ENCODE measurements at regions not wholly inside any gene's neighbourhood (a gene's known extent, or its start where the extent isn't known, plus 50 kb on each side); places are given as distances from the start of the nearest gene placed in this dataset.
"Not testable (repeated sequence)": the region's sequence is repeated elsewhere in the genome, so short reads cannot be mapped to it uniquely, and the experiment has no call there.

DNA sequence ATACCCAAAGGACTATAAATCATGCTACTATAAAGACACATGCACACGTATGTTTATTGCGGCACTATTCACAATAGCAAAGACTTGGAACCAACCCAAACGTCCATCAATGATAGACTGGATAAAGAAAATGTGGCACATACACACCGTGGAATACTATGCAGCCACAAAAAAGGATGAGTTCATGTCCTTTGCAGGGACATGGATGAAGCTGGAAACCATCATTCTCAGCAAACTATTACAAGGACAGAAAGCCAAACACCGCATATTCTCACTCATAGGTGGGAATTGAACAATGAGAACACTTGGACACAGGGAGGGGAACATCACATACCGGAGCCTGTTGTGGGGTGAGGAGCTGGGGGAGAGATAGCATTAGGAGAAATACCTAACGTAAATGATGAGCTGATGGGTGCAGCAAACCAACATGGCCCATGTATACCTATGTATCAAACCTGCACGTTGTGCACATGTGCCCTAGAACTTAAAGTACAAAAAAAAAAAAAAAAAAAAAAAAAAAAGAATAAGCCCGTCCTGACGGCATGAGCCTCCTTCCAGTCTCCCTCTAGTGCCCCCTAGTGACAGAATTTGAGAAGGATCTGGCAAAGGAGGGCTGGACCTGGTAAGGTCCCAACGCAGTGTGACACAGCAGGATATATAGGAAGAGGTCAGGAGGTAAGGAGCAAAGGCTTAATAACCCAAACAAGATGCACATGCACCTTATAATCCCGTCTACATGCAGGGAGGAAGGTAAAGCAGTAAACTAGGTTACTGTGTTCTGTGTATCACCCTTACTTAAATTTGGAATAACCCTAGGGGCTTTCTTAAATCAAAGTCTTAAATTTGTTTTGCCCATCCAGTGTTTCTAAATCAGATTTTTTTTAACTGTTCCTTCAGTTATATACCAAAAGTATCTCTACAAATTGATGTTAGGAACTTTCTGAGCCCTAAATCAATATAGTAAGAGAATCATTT, 214.8 kb downstream of the UNC5CL start:
- not testable (repeated sequence) for DNase-seq

DNA sequence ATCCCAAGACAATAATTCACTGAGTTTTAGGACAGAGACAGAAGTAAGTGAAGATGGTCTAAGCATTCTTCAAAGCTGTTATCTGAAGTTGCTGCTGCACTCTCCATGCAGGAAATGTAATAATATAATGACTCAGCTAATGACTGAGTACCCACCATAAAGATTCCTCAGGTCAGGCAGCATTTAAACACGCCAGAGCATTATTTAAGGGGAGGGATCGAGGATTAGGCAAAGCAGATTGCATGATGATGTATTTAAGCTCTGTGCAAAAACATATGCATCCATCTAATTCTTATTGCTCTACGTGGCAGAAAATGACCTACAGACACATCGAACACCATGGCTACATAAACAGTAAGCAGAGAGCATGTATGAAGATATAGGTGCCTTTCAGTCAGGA, 216.4 kb downstream of the UNC5CL start:
- DNase-seq, result no peak

DNA sequence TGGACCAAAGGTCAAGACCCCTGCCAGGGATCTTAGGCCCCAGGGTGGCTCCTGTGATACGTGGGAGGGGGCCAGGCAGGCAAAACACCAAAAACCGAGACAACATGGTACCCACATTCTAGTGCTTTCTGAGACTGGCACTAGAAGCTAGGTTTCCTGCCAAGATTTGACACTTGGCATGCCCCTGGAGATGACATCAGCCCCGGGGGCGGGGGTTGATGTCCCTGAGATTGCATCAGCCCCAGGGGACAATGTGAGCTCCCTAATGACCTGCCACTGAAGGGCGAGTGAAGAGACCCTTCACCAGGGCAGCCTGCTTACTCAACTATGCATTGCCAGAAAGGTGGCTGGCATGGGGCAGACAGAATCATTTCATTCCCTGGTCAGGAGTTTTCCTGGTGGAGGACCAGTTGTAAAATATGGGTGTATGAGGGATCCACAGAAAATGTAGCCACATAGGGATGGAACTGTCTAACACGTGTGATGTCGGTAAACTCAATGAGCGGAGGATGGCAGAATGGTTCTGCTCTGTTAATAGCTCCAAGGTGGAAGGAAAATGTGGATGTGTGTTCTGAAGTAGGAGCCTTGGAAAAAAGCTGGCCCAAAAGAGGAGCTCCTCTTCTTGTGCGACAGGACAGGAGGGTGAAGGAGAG, 219.7 kb downstream of the UNC5CL start:
- no peak for DNase-seq

DNA sequence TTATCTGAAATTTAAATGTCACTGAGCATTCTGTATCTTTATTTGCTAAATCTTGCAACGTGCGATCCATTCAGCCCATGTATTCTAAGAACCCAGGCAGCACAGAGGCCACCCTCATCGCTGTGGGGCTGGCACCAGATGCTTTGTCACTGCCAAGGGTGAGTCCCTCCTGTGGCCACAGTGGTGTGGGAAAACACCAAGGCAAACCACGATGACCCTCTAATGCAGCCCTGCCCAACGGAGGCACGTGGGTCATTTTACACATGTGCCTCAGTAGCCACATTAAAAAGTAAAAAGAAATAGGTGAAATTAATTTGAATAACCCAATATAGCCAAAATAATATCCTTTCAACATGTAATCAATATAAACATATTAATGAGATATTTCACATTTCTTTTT, 221.7 kb downstream of the UNC5CL start:
- DNase-seq, result no peak

DNA sequence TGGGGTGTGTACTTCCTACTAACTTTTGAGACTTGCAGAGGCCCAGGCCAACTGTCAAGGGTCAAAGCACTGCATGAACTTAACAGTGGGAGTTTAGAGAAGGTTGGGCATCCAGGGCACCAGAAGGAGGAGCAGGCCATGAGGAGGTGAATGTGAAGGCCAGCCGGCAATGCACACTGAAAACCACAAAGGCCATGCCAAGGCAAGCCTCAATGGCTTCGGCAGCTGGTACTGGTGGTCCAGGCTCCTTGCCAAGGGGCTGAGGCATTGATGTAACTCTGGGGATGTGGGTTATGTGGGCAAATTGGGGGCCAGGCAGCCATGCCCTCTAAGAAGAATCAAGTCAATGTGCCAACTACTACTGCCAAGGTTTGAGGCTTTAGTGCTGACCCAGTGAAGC, 222.4 kb downstream of the UNC5CL start:
- DNase-seq, result no peak

DNA sequence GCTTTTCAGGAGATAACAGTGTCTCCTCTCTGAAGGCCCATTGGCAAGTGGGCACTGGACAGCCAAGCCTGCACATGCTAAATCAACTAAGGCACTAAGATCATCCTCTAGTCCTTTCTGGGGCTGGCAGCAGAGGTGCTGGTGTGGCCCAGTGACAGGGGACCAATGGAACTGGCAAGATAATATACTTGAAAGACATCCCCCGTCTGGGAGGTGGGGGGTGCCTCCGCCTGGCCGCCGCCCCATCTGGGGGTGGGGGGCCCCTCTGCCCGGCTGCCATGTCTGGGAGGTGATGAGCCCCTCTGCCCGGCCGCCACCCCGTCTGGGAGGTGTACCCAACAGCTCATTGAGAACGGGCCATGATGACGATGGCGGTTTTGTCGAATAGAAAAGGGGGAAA, 223.3 kb downstream of the UNC5CL start:
- DNase-seq, result no peak

DNA sequence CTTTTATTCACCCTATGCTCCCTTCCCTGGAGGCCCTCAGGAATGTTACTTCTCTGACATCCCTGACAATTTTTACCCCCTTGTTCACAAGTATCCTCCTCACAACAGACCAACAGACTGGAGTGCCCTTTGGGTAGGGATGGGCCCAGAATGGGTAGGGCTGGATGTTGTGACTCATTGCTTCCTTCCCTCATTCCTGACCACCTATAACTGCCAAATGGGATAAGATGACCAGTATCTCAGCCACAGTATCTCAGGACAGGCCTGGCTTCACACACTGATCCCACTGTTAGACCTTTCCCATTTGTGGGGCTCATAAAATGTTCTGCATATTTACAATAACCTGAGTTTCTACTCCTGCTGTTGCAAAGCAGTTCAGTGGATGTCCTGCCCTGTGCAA, 223.0 kb upstream of the LRFN2 start:
- DNase-seq, result no peak

DNA sequence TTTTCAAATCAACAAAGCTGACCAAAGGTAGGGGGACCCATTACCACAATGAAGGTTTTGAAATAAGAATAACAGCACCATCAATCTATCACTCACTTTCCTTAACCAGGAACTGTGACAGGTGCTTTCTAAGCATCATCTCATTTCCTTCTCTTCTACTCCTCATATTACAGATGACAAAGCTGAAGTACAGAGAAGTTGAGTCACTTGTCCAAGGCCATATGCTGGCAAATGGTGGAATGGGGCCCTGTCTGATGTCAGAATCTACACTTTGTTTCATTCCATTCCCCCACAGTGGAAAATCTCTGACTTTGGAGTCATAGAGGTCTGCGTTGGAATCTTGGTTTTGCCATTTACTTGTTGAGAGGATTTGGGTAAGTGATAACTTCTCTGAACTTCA, 222.5 kb upstream of the LRFN2 start:
- DNase-seq, result no peak

DNA sequence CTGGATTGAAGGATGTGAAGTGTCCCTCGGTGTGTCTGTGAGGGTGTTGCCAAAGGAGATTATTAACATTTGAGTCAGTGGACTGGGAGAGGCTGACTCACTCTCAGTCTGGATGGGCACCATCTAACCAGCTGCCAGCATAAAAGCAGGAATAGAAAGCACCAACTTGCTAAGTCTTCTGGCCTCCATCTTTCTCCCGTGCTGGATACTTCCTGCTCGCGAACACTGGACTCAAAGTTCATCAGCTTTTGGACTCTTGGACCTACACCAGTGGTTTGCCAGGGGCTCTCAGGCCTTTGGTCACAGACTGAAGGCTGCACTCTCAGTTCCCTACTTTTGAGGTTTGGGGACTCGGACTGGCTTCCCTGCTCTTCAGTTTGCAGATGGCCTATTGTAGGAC, 220.3 kb upstream of the LRFN2 start:
- DNase-seq, result no peak

DNA sequence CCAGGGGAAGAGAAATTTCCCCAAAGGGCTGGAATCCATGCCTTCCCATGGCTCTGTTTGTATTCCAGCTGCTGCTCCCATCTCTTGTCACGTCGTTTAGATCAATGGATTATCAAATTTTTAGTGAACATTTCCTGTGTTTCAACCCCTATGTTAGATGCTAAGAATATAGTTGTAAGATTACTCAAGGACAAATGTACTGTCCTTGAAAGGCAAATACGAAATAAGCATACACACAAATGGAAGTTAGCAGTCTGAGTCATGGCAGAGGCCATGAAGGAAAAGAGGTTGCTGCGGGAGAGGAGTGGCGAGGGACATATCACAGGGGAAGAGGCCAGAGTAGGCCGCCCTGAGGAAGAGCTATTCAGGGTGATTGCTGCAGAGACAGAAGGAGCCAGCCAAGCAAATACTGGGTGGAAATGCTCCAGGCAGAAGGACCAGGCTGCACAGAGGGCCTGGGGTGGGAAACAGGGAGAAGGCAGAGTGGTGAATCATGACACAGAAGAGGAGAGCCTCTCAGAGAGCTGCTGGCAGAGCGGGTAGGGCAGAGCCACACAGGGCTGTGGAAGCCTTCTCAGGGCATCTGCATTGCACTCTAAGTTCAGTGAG, 219.2 kb upstream of the LRFN2 start:
- no peak for DNase-seq

DNA sequence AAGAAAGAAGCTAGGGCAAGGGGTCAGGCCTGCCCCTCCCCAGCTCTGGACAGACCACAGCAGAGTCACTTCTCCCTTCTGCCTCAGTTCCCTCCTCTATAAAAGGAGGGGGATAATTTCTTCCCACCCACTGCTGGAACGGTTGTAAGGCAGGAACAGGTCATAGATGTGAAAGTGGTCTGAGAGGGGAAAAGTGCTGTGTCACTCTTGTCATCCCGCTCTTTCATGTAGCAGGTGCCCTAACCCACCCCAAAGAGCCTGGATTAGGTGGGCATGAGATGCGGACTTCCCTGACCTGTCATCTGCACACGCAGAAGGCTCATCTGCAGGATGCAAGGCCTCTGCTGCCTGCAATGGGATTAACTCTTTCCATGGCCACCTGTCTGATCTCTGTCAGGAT, 218.2 kb upstream of the LRFN2 start:
- DNase-seq, result no peak

DNA sequence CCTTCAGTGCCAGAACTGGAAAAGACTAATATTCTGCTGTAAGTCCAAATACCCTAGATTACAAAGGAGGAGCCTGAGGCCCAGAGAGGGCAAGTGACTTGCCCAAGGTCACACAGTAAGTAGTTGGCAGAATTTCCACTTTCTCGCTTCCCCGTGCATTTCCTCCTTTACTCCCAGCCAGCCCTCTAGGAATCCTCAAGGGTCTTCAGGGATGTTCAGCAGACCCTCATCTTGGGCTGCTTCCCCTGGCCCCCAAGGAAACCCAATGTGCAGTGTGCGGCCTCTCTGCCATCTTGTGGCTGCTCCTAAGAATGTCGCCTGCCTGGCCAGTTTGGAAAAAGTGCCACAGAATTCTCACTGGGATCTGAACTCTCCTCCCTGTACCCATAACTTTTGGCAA, 217.7 kb upstream of the LRFN2 start:
- no peak for DNase-seq

DNA sequence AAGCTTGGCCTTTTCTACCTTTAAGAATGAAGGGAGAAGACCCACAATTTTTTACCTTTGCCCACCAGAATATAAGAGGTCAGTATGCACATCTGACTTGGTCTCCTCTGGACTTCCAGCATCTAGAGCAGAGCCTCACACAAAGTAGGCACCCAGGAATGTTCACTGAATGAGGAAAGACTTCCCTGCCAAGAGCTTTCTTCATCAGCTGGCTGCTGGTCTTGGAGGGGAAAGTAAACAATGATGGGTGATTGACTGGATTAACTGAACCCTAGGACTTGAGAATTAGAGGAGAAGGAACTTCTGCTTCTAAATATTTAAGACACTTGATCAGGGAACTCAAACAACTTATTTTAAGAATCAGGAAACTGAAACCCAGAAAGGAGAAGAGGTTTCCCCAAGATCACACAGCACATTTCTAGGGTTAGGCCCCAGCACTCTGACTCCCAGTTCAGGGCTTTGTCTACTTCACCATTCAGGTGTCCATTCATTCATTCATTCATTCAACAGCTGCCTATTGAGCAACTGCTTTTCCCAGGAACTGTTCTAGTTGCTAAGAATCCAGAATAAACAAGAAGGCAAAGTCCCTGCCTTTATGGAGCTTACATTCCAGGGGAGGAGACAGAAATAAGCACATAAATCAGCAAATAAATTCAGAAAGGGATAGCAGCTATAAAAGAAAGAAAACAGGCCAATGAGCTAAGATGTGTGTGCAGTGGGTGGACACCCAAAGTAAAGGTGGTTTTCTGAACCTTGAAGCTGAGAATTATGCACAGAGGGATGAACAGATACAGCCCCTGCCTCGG, 216.9 kb upstream of the LRFN2 start:
- no peak for DNase-seq

DNA sequence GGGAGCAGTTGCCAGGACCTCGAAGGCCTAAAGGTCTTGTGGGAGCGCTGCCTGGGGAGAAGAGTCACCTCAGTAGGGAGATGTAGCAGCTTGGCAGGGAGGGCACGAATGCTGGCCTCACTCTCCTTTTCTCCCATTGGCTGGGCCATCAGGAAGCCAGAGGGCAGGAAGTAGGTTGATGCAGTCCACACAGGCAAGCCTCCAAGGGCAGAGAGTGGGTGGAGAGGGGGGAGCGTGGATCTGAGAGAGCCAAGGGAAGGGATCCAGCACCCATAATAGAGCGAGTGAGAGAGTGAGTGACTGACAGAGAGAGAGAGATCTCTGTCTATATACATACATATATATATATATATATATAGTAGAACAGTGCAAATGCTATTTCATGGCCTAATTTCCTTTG, 215.3 kb upstream of the LRFN2 start:
- DNase-seq, result no peak

DNA sequence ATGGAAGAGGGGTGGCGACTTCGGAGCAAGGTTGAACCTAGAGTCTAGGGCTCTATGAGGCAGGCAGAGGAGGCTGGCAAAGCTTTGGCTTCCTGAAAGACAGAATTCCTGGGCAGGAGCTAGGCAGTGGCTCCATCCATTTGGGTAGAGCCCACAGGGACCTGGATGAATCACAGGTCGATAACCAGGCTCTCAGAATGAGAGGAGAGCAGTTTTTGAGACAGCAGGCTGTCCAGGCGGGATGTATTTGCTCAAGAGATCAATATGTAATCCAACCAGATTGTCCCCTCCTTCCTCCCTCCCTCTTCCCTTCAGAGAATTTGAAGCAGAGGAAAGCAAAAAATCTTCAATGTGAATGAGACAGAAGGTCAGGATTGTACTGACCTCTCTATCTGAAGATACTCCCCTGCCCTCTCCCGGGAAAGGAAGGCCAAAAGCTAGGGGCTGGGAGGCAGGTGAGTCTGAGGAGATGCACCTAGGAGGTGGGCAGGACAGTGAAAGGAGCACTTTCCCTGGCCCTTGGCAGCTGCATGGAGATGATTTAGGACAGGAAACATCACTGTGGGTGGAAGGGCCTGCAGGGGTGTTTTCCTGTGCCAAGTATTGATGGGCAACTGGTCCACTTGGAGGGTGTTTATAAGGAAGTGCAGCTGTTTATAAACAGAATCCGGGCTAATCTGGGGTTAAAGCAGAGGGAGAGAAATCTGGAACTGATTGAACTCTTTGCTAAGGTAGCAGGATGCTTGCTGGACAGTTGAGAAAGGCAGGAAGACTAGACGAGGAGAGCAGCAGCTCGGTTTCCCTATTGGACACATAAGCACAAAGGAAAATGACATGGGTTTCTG, 212.4 kb upstream of the LRFN2 start:
- DNase-seq, result no peak

DNA sequence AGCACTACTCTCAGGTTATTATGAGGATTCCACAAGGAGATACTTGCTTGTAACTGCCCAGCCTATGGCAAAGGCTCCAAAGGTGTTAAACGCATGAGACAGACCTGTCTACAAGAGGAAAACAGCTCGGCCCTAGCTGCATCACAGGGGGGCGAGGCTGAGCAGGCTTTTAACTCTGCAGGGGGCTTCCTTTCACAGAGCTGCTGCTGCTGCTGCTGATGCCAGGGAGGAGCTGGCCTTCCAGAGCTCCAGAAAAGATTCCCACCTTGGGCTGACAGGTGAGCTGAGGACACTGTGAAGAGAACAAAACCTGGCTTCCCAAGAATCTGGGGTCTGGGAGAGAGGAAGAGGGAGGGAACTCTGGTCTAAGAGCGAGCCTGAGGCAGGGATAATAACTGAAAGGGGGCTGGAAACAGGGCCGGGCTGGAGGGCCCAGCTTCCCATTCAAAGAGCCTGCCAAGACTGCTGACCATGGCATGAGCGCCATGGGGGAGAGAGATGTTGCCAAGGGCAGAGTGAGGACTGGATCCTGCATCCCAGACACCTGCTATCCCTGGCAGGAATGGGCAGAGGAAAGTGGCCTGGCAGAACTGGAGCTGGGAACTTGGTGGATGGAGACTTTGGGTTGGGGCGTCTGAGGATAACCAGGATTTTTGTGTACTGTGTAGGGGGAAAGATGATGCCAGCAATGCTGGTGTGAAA, 211.1 kb upstream of the LRFN2 start:
- DNase-seq, result no peak

DNA sequence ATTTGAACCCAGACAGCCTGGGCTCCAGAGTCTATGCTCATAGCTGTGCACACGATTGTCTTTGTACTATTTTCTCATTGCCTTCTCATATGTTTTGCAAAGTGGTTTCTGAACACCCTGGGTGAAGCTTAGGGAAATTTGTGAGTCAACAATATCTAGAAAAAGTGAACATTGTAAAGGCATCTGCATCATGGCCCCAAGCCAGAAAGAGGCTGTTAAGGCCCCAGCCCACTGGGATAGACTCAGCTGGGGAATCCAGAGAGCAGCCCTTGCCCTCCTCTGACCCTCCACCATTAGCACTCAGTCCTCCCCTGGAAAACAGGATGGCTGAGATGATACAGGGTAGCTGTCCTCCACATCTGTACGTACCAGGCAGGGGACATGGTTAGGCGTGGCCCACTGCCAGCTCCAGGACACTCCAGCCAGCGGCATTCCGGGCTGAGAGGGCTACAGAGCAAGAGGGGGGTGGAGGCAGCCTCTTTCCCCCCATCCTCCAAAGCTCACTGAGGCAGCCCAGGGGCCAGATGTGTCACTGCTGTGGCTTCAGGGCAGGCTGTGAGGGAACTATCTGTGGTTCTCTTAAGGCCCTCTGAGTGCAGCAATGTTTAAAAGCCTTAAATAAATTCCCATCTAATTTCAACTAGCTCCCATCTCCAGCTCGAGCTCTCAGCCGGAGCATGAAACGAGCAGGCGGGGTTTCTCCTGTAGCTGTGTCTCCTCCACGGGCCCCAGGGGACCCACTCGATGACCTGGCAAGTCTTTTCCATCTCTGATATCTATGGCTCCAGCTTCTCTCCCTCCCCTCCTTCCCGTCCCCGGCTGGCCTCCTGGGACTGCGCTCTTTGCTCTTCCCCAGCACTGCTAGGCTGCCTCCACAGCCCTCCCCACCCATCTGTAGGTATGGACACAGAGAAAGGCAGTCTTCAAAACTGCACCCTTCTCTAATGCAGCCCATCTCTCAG, 209.4 kb upstream of the LRFN2 start:
- DNase-seq, result no peak

DNA sequence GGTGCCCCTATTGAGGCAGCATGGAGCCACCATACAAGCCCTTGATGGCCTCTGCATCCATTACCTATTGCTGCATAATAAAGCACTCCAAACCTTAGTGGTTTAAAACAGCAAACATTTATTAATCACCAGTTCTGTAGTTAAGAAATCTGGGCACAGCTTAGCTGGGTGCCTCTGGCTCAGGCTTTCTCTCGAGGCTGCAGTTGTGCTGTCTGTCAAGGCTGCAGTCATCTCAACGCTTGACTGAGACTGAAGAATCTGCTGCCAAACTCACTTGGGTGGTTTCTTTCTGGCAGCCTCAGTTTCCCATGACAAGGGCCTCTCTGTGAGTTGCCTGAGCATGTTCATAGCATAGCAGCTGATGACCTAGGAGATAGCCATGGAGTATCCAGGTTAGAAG, 207.4 kb upstream of the LRFN2 start:
- DNase-seq, result no peak

DNA sequence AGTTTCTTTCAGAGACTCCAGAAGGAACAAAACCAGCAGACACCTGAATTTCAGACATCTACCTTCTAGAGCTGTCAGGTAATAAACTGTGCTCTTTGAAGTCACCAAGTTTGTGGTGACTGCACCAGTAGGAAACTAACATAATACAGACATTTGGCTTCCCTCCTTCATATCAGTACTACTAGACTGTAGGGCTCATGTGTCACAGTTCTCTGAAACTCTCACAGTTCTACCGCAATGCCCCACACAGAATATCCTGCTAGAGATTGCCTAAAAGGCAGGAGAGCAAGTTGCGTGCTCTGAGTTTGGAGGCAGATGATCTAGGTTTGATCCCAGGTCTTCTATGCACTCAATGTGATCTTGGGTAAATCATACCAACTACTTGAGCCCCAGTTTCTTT, 205.0 kb upstream of the LRFN2 start:
- no peak for DNase-seq

DNA sequence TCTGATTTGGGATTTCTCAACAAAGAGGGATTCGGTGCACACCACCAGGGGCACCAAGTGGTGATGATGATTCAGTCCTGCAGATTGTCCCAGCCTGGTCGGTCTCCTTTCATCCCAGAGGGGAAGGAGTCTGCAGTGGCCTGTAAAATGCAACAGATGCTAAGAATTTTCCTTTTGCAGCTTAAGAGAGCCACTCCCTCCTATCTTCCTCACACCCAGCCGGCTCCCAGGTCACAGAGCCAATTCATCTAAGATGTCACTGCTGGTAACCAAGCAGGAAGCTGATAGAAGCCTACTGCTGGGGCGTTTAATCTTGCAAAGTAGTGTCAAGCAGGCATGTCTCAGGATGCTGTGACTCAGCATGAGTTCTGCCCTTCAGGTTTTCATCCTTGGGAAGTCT, 203.8 kb upstream of the LRFN2 start:
- no peak for DNase-seq
